SH-SY5Y (cell line): ENCODE measurements at regions not wholly inside any gene's neighbourhood (a gene's known extent, or its start where the extent isn't known, plus 50 kb on each side); places are given as distances from the start of the nearest gene placed in this dataset.

ENCODE experiments used
- GATA2 ChIP-seq: IDR thresholded peaks from 2 replicates; pipeline ENCODE4 v1.6.1; 2011; ENCODE audit warnings: mild to moderate bottlenecking, low read depth, low read length
- GATA3 ChIP-seq: IDR thresholded peaks from 2 replicates; pipeline ENCODE4 v1.6.1; 2011; ENCODE audit warnings: low read depth, mild to moderate bottlenecking, low read length, moderate library complexity

DNA sequence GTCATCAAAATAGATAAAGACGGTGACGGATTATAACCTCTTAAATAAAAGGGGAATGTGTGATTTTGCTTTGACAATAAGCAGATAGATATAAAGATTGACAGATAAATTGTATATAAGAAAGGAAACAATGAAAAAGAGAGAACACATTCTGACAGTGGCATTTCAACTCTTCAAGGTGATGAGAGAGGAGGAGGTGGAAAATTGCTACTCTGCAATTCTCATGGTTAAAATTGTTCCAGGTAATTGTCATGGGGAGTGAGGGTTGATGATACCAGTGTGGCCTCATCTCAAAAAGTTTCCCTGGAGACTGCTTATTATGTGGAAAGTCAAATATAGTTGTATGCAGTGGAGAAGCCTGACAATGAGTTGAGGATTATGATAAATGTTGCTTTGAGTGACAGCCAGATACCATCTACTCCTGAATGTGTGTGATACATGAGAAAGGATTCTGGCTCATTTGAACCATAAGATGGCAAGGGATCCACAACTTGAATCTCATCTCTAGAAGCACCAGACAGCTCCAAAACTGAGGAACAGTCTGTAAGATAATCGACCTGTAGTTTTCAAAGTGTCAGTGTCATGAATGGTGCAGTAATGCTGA, 1290.6 kb upstream of the CDH8 start:
- TF ChIP-seq GATA2 (no peak), GATA3 (no peak)
